ENCODE measurements at regions not wholly inside any gene's neighbourhood (a gene's known extent, or its start where the extent isn't known, plus 50 kb on each side); places are given as distances from the start of the nearest gene placed in this dataset.

DNA sequence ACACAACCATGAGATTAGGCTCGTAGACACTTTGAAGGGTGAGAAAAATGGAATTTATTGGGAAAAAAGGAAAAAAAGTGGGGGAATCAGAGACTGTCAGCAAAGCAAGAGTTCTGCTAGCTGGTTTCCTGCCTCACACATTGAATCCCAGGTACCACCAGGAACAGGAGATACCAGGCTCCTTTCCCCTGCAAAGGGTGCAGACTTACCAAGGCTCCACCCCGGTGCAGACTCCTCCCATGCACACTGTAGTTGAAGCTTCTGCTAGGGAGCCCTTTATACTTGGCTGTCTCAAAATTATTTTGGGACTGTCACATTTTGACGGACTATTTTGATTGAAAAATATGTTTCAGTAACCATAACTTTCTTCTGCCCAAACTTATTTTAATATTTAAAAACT is 819.9 kb upstream of the GBE1 start:
- TF ChIP-seq, protein P1, sequence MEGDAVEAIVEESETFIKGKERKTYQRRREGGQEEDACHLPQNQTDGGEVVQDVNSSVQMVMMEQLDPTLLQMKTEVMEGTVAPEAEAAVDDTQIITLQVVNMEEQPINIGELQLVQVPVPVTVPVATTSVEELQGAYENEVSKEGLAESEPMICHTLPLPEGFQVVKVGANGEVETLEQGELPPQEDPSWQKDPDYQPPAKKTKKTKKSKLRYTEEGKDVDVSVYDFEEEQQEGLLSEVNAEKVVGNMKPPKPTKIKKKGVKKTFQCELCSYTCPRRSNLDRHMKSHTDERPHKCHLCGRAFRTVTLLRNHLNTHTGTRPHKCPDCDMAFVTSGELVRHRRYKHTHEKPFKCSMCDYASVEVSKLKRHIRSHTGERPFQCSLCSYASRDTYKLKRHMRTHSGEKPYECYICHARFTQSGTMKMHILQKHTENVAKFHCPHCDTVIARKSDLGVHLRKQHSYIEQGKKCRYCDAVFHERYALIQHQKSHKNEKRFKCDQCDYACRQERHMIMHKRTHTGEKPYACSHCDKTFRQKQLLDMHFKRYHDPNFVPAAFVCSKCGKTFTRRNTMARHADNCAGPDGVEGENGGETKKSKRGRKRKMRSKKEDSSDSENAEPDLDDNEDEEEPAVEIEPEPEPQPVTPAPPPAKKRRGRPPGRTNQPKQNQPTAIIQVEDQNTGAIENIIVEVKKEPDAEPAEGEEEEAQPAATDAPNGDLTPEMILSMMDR (IDR thresholded peaks at IDR 0.05) = no peak
- TF ChIP-seq POLR2A (IDR thresholded peaks at IDR 0.05) = no peak

Measured in Peyer's patch (tissue), 4 donors.